ENCODE measurements at regions not wholly inside any gene's neighbourhood (a gene's known extent, or its start where the extent isn't known, plus 50 kb on each side); places are given as distances from the start of the nearest gene placed in this dataset.
"Not testable (repeated sequence)": the region's sequence is repeated elsewhere in the genome, so short reads cannot be mapped to it uniquely, and the experiment has no call there.

DNA sequence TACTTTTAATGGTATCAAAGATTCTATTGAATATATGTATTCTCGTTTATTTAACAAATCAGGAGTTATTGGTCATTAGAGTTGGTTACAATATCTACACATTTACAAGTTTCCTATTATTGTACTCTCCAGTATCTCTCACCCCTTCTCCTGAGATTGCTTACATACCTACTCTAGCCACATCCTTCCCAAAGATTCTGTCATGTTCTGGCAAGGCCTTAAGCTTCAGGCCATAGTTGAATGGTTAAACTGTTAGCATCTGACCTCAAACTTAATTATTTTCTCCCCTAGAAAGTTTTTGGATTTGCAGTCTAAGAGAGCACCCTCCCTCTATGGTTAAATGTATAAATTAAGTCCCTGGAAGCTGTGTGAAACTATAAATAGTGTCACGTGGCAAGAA, 784.2 kb downstream of the GLUD2 start:
- intact Hi-C loops (cut with DNase I) = loop anchor here (10.0 kb wide), 1 partner anchor 1413 kb away; no protein-coding TSS in a partner anchor

DNA sequence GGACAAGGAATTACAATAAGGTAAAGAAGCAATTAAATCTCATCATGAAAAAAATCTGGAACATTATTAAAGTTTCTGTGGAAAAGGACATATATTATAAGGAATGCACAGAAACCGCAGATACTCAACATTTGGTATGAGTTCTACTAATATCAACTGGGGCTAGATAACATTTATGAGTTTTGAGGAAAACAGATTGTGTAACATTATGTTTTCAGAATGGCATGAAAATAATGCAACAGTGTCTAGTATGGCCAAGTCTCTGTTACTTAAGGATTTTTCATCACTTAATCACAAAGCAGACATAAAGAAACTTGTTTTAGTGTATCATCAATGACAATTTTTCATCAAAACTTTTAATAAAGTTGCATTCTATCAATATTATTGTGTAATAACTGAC, 785.0 kb downstream of the GLUD2 start:
- no peak for DNase-seq
- intact Hi-C loops (cut with DNase I) = loop anchor here (10.0 kb wide), 1 partner anchor 1412 kb away; no protein-coding TSS in a partner anchor

More for the DNA sequence above, 784.2 kb downstream of the GLUD2 start:
- no peak for DNase-seq

DNA sequence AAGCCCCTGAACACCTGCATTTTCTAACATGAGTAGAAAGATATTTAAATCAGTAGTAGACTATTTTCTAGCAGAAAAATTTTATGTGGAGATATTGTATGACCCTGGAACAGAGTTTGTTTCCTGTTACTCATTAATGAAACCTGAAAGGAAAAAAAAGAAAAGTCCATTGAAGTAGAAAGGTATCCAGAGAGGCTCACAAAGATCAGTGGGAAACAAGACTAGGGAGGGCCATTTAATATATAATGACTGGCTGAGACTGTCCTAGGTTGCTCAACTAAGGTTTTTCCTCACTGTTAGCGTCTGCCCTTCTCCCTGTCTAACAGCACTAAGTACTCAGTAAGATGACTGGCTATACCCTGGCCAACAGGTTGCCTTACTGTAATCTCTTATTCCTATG, 788.6 kb downstream of the GLUD2 start:
- DNase-seq = no peak
- intact Hi-C loops (cut with DNase I) = loop anchor here (10.0 kb wide), 1 partner anchor 1409 kb away; no protein-coding TSS in a partner anchor

DNA sequence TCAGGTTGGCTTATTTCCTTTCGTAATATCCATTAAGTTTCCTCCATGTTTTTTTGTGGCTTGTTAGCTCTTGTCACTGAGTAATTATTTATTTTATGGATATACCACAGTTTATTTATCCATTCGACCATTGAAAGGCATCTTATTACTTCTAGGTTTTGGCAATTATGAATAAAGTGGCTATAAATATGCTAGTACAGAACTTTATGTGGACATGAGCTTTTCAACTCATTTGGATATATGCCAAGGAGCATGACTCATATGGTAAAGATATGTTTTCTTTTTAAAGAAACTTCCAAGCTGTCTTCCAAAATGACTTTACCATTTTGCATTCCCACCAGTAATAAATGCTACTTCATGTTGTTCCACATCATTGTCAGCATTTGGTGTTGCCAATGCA, 803.6 kb downstream of the GLUD2 start:
- intact Hi-C loops (cut with DNase I) = no loop called here
- no peak for DNase-seq

DNA sequence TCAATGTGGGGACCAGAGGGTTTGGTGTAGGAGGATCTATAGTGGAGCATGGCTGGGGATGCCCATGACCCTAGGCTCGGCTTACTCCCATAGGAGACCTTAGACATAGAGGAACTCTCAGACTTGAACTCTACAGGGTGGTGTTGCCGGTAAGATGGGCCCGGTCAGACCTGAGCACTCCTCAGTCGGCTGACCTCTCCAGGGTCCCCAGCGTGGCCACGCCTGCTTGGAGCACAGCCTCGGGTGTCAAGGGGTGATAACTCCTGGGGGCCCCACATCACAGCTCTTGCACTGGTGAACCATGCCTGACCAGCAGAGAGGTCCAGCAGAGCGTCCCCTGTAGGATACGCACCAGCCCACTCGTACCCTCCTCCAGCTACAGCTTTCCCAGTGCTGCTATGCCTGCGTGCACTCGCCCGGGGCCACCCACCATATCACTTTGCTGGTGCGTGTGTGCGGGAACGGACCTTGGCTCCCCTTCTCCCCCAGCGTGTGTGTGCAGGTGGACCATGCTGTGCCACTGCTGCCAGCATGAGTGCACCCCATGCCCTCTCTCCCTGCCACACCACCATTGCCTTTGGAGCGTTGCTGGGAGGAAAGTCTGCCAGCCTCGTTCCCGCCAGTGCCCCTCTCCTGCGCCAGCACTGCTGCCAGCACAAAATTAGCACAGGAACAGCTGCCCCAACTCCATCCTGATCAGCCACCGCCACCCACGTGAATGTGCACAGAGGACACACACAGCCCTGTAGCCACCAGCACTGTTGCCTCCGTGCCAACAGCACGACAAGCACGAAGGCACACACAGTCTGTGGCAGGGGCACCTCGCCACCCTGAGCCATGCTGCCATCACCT, 806.6 kb downstream of the GLUD2 start:
- peak in 4 of 10 donors; percentile 4 to 86 (median 78) for DNase-seq
- intact Hi-C loops (cut with DNase I) = no loop called here

DNA sequence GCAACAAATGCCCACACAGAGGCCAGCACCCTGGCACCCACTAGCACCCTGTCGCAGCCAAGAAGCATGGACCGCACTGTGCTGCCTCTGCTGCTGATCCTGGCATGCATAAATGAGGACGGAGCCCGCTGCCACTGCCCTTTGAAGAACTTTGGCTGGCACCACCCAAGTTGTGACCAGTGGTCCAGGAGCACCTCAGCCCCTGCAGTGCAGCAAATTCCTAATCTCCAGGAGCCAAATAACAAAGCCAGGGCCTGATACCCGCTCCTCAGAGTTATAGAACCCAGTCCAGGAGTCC, 807.2 kb downstream of the GLUD2 start:
- intact Hi-C loops (cut with DNase I) = no loop called here
- no peak for DNase-seq

DNA sequence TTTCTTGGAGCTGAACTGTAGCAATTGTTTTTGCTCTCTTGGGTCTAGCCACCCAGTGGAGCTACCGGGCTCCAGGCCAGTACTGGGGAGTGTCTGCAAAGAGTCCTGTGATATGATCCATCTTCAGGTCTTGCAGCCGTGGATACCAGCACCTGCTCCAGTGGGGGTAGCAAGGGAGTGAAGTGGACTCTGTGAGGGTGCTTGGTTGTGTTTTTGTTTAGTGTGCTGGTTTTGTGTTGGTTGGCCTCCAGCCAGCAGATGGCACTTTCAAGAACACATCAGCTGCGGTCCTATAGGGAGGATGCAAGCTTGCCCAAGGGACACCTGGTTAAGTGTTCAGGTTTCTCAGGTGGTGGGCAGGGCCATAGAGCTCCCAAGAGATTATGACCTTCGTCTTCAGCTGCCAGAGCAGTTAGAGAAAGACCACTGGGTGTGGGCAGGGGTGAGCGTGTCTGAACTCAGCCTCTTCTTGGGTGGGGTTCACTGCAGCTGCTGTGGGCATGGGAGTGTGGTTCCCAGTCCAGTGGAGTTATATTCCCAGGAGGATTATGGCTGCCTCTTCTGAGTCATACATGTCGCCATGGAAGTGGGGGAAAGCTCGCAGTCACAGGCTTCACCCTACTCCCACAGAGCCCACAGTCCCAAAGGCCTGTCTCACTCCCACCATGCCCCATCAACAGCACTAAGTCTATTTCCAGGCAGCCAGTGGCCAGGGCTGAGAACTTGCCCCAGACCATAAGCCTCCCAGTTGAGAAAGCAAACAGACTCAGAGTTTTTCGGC, 811.6 kb downstream of the GLUD2 start:
- intact Hi-C loops (cut with DNase I) = no loop called here
- peak in 1 of 10 donors; percentile 66 for DNase-seq

DNA sequence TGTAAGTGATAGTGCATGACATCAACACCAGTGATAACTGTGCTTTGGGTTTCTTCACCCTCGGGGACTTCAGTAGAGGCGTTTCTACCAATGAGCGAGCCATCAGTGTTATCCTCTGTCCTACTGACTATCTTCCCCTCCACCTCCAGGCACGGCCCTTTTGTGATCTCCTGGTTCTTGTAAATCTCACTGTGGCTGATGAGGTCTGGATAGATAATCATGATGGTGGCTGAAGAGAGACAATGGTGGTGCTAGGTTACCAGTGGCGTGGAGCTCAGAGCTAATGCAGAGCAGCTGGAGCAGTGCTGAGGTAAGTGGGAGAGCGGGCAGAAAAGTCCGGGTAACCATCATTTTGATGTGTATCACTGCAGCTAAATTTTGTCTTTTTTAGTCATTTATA, 816.6 kb downstream of the GLUD2 start:
- intact Hi-C loops (cut with DNase I) = no loop called here
- DNase-seq = no peak

DNA sequence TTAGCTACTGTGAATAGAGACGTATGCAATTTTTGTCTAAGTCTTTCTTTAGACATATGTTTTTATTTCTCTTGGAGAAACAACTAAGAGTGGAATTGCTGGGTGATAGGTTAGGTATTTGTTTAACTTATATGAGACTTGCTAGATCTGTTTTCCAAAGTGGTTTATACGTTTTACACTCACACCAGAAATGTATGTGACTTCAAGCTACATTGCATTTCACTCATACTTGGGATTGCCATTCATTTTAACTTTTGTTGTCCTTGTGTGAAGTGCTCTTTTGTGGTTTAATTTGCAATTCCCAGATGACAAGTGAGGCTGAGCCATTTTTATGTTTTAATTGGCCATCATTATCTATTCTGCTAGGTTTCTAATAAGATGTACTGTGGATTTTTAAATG, 817.2 kb downstream of the GLUD2 start:
- no peak for DNase-seq
- intact Hi-C loops (cut with DNase I) = no loop called here

DNA sequence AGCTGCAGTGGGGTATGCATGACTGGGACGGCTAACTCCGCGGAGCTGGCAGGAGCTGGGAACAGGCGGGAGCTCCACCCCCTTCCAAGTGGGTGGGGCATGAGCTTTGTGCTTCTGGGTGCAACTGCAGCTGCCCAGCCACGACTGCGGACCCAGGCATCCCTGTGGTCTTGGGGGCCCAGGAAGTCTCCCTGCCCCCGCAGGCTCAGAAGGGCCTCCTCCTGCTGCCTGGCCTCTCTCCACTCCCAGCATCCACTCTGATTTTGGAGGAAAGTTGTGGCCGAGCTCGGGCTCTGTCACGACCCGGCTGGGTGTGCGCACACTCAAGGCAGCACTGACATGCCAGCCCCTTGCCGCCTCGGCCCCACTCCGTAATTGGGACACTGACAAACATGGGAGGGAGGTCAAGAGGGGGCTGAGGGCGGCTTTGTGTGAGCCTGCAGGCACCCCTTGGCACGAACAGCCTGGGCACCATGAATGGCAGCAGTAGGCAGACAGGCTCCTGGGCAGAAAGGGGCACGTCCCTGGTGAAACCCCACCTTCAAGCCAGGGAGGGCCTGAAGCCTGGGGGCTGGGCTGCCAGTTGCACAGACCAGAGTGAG, 822.6 kb downstream of the GLUD2 start:
- peak in 2 of 10 donors; percentile 61 to 67 for DNase-seq
- intact Hi-C loops (cut with DNase I) = no loop called here

DNA sequence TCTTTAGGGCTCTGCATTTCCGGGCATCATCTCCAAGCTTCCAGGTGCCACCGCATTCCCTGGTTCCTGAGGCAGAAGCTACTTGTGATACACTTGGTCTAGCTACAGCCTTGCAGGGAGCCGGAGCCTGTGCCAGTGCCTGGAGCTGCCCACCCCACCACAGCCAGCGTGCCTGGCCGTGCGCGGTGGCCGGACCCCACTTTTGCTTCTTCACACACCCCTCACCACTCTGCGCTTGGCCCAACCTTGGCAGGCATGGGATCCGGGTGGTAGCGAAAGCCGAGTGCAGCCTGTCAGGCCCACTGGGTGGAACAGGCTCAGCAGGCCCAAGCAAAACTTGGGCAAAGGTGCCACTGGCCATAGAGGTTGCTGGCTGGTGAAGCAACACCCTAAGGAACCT, 823.7 kb downstream of the GLUD2 start:
- intact Hi-C loops (cut with DNase I) = no loop called here
- peak in 1 of 10 donors; percentile 80 for DNase-seq

DNA sequence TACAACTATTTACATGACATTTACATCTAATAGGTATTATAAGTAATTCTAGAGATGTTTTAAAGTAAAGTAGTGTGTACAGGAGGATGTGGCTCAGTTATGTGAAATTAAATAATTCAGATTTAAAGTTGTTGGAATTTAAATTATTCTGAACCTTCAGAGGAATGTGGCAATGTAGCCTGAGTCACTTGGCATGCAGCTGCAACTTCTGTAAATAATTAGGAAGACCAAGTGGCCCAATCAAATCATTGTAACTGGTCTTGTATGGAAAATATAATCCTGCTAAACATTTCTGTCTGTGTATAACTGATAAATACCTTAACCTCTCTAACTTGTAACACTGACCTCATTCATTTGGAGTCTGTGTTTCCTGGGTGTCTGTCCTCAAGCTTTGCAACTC, 828.9 kb downstream of the GLUD2 start:
- no peak for DNase-seq
- intact Hi-C loops (cut with DNase I) = no loop called here

DNA sequence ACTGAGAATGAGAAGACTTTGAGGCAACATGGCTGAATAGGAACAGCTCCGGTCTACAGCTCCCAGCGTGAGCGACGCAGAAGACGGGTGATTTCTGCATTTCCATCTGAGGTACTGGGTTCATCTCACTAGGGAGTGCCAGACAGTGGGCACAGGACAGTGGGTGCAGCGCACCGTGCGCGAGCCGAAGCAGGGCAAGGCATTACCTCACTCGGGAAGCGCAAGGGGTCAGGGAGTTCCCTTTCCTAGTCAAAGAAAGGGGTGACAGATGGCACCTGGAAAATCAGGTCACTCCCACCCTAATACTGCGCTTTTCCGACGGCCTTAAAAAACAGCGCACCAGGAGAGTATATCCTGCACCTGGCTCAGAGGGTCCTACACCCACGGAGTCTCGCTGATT, 829.9 kb downstream of the GLUD2 start:
- intact Hi-C loops (cut with DNase I) = not testable (repeated sequence)

DNA sequence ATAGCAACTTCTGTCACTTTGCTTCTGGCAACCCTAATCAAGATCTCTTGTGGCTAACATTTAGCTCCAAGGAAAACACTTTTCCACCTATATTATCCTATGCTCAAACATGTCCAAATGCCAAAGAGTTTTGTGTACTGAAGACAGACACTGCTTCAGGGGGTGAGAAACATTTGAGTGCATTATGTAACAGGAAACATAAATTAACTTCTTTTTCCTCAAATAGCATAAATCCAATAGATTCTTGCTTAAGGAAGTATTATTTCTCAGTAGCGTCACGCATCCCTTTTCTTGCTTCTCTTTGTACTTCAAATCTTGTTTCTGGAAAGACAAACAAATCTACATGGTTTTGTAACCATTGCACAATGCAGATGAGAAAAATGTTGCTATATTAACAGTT, 839.1 kb downstream of the GLUD2 start:
- intact Hi-C loops (cut with DNase I) = no loop called here
- no peak for DNase-seq

More for the DNA sequence above, 829.9 kb downstream of the GLUD2 start:
- DNase-seq = peak in 1 of 10 donors; percentile 59

DNA sequence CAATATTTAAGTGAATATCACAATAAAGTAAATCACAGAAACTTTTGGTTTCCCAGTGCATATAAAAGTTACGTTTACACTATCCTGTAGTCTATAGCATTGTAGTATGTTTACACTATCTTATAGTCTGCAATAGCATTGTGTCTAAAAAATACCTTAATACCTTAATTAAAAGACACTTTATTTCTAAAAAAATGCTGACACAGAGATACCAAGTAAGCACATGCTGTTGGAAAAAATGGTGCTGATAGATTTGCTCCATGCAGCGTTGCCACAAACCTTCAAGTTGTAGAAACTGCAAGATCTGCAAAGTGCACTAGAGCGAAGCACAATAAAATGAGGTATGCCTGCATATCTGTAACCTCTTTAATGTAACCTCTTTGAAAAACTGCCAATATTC, 847.3 kb downstream of the GLUD2 start:
- DNase-seq = no peak
- intact Hi-C loops (cut with DNase I) = no loop called here

DNA sequence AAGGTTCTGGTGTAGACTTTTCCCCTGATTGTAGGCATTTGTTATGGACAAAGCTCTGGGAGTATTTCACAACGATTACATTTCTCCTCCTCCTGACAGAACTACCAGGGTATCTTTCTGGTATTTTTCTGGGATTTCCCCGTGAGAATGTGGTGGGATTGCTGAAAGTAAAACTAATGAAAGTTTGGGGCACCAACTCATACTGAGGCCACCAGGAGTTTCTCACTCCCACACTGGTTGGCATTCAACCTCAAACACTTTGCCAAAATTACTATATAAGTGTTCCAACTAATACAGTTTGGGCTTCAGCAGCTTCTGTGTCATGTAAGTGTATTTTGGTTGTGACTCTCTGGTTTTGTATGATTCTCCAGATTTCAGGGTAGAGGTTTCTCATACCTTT, 855.1 kb downstream of the GLUD2 start:
- DNase-seq = no peak
- intact Hi-C loops (cut with DNase I) = no loop called here

DNA sequence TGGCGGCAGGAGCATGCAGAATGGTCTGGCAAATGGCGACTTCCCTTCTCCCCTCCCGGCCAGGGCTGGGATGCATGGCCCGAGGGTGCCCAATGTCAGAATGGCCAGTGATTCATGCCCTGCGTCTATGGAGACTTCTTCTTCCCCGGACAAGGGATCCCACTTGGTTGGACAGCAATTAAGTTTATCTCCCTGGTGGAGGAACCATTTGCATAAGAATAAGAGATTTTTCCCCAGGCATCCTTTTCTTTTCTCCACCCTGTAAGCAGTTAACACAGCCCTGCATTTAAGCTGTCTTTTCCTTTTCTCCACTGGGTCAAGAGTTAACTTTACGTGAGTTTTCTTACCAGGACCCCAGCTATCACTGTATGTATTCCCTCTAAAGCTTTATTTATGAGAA, 856.6 kb downstream of the GLUD2 start:
- intact Hi-C loops (cut with DNase I) = no loop called here
- DNase-seq = no peak

DNA sequence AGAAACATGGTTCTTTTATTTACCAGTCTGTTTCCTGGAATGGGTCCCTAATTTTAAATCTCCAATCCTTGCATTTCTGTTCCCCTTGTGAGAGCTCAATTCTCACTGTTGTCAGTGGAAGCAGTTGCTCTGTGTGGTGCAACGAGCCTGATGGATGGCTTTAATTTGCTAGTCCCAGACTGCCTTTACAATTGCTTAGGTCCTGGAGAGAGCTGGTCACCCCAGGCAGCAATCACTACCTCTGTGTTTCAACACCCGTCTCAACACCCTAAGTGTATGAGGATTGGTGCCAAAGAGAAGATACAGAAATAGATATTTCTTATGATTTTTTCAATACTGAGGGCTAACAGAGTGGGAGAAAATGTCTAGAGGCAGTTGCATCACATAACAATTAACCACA, 873.8 kb downstream of the GLUD2 start:
- no peak for DNase-seq
- intact Hi-C loops (cut with DNase I) = no loop called here

DNA sequence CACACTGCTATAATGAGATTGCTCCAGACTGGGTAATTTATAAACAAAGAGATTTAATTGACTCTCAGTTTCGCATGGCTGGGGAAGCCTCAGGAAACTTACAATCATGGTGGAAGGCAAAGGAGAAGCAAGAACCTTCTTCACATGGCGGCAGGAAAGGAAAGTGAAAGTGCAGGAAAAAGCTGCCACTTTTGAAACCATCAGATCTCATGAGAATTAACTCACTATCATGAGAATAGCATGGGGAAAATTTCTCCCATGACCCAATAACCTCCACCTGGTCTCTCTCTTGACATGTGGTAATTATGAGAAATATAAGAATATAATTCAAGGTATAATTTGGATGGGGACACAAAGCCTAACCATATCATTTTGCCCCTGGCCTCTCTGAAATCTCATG, 884.2 kb downstream of the GLUD2 start:
- DNase-seq = no peak
- intact Hi-C loops (cut with DNase I) = no loop called here

DNA sequence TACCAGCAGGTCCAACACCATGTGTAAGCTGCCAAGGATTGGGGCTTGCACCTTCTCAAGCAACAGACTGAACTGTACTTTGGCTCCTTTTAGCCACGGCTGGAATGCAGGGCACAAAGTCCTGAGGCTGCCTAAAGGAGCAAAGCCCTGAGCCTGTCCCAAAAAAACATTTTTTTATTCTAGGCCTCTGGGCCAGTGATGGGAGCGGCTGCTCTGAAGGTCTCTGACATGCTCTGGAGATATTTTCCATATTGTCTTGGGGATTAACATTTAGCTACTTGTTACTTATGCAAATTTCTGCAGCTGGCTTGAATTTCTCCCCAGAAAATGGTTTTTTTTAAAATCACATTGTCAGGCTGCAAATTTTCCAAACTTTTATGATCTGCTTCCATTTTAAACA, 885.3 kb downstream of the GLUD2 start:
- intact Hi-C loops (cut with DNase I) = no loop called here
- DNase-seq = no peak

DNA sequence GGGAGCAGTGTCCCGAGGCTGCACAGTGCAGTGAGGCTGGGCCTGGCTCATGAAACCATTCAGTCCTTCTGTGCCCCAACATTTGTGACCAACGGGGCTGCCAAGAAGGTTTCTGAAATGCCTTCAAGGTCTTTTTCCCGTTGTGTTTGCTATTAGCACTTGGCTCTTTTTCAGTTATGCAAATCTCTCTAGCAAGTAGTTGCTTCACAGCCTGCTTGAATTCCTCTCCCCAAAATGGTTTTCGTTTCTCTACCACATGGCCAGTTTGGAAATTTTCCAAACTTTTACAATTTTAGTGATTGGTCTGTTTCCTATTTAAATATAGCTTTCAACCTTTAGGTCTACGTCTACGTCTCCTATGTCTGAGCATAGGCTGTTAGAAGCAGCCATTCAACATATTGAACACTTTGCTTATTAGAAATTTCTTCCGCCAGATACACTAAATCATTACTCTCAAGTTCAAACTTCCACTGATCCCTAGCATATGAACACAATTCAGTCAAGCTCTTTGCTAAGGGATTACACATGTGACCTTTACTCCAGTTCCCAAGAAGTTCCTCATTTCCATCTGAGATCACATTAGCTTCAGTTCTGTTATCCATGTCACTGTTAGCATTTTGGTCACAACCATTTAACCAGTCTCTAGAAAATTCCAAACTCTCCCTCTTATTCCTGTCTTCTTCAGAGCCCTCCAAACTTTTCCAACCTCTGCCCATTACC, 901.8 kb downstream of the GLUD2 start:
- intact Hi-C loops (cut with DNase I) = no loop called here
- no peak for DNase-seq

Data from posterior cingulate gyrus (tissue), 11 donors.